ENCODE measurements at regions not wholly inside any gene's neighbourhood (a gene's known extent, or its start where the extent isn't known, plus 50 kb on each side); places are given as distances from the start of the nearest gene placed in this dataset.

DNA sequence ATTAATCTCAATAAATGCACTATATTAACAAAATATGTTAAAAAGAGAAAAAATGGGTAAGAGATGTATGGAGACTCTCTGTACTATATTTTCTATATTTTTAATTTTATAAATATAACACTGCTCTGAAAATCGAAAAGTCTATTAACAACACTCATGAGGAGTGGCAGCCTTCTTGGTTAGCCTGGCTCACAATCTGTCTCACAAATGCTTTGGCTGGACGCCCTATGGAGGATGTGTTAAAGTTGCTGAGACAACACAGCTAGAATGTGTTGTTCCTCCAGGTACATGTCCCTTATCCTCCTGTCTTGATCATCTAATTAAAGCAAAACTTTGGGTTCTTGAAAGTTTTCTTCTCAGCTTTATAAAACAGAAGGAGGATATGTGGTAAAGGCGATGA is 396.6 kb upstream of the PCDH20 start:
- Histone ChIP-seq H3K56ac (ENCODE audit: extremely low read depth, insufficient read depth, low read length) (no peak overlapping the region), H4K8ac (ENCODE audit: low read depth in 2 of 2, low read length in 2 of 2) (no peak overlapping the region), H2BK120ac (ENCODE audit: low read depth, low read length) (no peak overlapping the region), H3K9ac (ENCODE audit: low read depth, low read length) (no peak overlapping the region), H3K18ac (ENCODE audit: low read depth, low read length) (no peak overlapping the region), H4K20me1 (ENCODE audit: insufficient read depth, low read length) (no peaks in the 10 kb centered on the region), H3K27me3 (ENCODE audit: control insufficient read depth, insufficient read depth, low read length) (no peaks in the 10 kb centered on the region), H2BK15ac (ENCODE audit: low read depth, low read length) (no peak overlapping the region), H3K14ac (replicated peaks; ENCODE audit: low read depth, low read length) (no peak overlapping the region), H2BK20ac (ENCODE audit: low read depth, low read length) (no peak overlapping the region), H2AK5ac (ENCODE audit: low read depth, low read length) (no peak overlapping the region), H3K4me2 (ENCODE audit: low read depth, low read length) (no peak overlapping the region), H4K5ac (ENCODE audit: low read depth, low read length) (no peak overlapping the region), H3K79me1 (ENCODE audit: low read depth in 1 of 2, low read length in 2 of 2) (no peaks in the 10 kb centered on the region), H3K27ac (ENCODE audit: insufficient read depth, low read length) (no peak overlapping the region), H3K4me3 (ENCODE audit: insufficient read depth, low read depth, low read length) (no peak overlapping the region), H3K23ac (ENCODE audit: low read depth, low read length) (no peak overlapping the region), H3K4me1 (ENCODE audit: control insufficient read depth, insufficient read depth, low read length) (no peaks in the 10 kb centered on the region), H2AFZ (replicated peaks; ENCODE audit: low read length, poor library complexity) (no peak overlapping the region), H3K9me1 (ENCODE audit: insufficient read depth, low read length) (no peaks in the 10 kb centered on the region), H2BK5ac (ENCODE audit: low read depth, low read length, poor library complexity, severe bottlenecking) (no peak overlapping the region), H2AK9ac (replicated peaks; ENCODE audit: low read depth, low read length, poor library complexity) (no peak overlapping the region), H3K9me3 (ENCODE audit: control insufficient read depth, insufficient read depth, low read length) (peaks cover 5% of the 10 kb centered on the region; the same call in 1 of the 2 replicates), H3K4ac (ENCODE audit: low read depth, low read length) (no peak overlapping the region), H3K36me3 (ENCODE audit: control insufficient read depth, insufficient read depth, low read length) (no peaks in the 10 kb centered on the region), H4K91ac (ENCODE audit: insufficient read depth, low read depth, low read length) (no peak overlapping the region)
- no TSS peak for BruUV-seq (replicated peaks)
- TF ChIP-seq FOS (IDR thresholded peaks at IDR 0.05; ENCODE audit: low read depth, low read length): no peak
- TF ChIP-seq RFX5 (IDR thresholded peaks at IDR 0.05; ENCODE audit: low read depth, low read length): no peak
- TF ChIP-seq CEBPB (IDR thresholded peaks at IDR 0.05; ENCODE audit: low read depth, low read length): no peak
- TF ChIP-seq MXI1 (IDR thresholded peaks at IDR 0.05; ENCODE audit: borderline replicate concordance, low read depth, low read length): no peak
- TF ChIP-seq, protein P1, sequence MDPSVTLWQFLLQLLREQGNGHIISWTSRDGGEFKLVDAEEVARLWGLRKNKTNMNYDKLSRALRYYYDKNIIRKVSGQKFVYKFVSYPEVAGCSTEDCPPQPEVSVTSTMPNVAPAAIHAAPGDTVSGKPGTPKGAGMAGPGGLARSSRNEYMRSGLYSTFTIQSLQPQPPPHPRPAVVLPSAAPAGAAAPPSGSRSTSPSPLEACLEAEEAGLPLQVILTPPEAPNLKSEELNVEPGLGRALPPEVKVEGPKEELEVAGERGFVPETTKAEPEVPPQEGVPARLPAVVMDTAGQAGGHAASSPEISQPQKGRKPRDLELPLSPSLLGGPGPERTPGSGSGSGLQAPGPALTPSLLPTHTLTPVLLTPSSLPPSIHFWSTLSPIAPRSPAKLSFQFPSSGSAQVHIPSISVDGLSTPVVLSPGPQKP (IDR thresholded peaks at IDR 0.05; ENCODE audit: borderline replicate concordance, low read depth, low read length): no peak
- no peak for TF ChIP-seq RAD21 (IDR thresholded peaks at IDR 0.05; ENCODE audit: low read length)
- no peak for TF ChIP-seq MAFK (IDR thresholded peaks at IDR 0.05; ENCODE audit: low read depth, low read length)
- TF ChIP-seq POLR2A (IDR thresholded peaks at IDR 0.05; ENCODE audit: low read depth, low read length): no peak
- TF ChIP-seq SMC3 (IDR thresholded peaks at IDR 0.05; ENCODE audit: low read depth, low read length): no peak
- TF ChIP-seq, protein P2, sequence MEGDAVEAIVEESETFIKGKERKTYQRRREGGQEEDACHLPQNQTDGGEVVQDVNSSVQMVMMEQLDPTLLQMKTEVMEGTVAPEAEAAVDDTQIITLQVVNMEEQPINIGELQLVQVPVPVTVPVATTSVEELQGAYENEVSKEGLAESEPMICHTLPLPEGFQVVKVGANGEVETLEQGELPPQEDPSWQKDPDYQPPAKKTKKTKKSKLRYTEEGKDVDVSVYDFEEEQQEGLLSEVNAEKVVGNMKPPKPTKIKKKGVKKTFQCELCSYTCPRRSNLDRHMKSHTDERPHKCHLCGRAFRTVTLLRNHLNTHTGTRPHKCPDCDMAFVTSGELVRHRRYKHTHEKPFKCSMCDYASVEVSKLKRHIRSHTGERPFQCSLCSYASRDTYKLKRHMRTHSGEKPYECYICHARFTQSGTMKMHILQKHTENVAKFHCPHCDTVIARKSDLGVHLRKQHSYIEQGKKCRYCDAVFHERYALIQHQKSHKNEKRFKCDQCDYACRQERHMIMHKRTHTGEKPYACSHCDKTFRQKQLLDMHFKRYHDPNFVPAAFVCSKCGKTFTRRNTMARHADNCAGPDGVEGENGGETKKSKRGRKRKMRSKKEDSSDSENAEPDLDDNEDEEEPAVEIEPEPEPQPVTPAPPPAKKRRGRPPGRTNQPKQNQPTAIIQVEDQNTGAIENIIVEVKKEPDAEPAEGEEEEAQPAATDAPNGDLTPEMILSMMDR (conservative IDR thresholded peaks at IDR 0.05; ENCODE audit: low read depth, low read length): no peak
- no peak for TF ChIP-seq RCOR1 (IDR thresholded peaks at IDR 0.05; ENCODE audit: insufficient replicate concordance, low read length)
- TF ChIP-seq, protein P3, sequence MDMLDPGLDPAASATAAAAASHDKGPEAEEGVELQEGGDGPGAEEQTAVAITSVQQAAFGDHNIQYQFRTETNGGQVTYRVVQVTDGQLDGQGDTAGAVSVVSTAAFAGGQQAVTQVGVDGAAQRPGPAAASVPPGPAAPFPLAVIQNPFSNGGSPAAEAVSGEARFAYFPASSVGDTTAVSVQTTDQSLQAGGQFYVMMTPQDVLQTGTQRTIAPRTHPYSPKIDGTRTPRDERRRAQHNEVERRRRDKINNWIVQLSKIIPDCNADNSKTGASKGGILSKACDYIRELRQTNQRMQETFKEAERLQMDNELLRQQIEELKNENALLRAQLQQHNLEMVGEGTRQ (IDR thresholded peaks at IDR 0.05; ENCODE audit: low read depth, low read length): no peak
- no peak for TF ChIP-seq BHLHE40 (IDR thresholded peaks at IDR 0.05; ENCODE audit: low read depth, low read length)
- ChIA-PET POLR2A (ENCODE audit: unreplicated experiment) (no interaction called here), CTCF (no interaction called here)
- in situ Hi-C loops (cut with MboI; ENCODE audit: low sequenced_read_pairs): no loop called here
- ATAC-seq (ENCODE audit: low read depth) (no peak), DNase-seq (no peak)
- dilution Hi-C loops (cut with HindIII; ENCODE audit: low sequenced_read_pairs, unreplicated experiment): no loop called here
- intact Hi-C loops (cut with micrococcal nuclease): no loop called here
- no CpG with 5 or more reads among the region's 3 CpGs for WGBS, 2 experiments (ENCODE audit: extremely low coverage in 2 of 2, insufficient read length in 1 of 2)
